Fibroblast of lung (primary cell): ENCODE measurements at regions not wholly inside any gene's neighbourhood (a gene's known extent, or its start where the extent isn't known, plus 50 kb on each side); places are given as distances from the start of the nearest gene placed in this dataset.

Source experiments
- EZH2 ChIP-seq: IDR thresholded peaks from 2 replicates; pipeline ENCODE4 v1.5.1; 2012; ENCODE audit warnings: low read length, control low read depth, mild to moderate bottlenecking; ENCODE audit errors: missing control alignments
- TF ChIP-seq, protein P1 (sequence below), 2 donors: IDR thresholded peaks in 1 of 2; conservative IDR thresholded peaks in 1 of 2; 1 replicate in 1 of 2; 2 replicates in 1 of 2; pipeline ENCODE4 v1.5.1; 2011 to 2012; ENCODE audit warnings: low read length in 2 of 2, control low read depth in 1 of 2, inconsistent platforms in 1 of 2, low read depth in 1 of 2, mild to moderate bottlenecking in 1 of 2

DNA sequence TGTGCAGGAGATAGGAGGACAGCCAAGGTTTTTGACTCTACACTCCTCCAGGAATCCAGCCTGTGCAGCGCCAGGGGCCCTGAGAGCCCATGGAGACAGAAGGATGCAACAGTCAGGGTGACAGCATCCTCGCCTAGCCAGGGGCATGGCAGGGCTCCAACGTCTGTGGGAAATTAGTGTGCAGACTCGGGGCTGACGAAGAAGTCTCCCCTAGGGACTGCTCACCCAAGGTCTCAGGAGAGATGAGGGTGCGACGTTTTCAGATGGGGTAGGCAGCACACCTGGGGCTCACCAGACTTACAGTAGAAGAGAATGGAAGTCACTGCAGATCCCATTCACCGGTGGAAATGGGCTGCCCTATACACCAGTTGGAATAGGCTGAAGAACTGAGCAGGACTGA lies 241.7 kb downstream of the SETD4 start:
- TF ChIP-seq, protein P1, sequence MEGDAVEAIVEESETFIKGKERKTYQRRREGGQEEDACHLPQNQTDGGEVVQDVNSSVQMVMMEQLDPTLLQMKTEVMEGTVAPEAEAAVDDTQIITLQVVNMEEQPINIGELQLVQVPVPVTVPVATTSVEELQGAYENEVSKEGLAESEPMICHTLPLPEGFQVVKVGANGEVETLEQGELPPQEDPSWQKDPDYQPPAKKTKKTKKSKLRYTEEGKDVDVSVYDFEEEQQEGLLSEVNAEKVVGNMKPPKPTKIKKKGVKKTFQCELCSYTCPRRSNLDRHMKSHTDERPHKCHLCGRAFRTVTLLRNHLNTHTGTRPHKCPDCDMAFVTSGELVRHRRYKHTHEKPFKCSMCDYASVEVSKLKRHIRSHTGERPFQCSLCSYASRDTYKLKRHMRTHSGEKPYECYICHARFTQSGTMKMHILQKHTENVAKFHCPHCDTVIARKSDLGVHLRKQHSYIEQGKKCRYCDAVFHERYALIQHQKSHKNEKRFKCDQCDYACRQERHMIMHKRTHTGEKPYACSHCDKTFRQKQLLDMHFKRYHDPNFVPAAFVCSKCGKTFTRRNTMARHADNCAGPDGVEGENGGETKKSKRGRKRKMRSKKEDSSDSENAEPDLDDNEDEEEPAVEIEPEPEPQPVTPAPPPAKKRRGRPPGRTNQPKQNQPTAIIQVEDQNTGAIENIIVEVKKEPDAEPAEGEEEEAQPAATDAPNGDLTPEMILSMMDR (conservative IDR thresholded peaks at IDR 0.05 in 1 of 2, IDR thresholded peaks at IDR 0.05 in 1 of 2; ENCODE audit: low read depth in 1 of 2, low read length in 2 of 2), result no peak
- no peak for TF ChIP-seq EZH2
